SH-SY5Y (cell line): ENCODE measurements at regions not wholly inside any gene's neighbourhood (a gene's known extent, or its start where the extent isn't known, plus 50 kb on each side); places are given as distances from the start of the nearest gene placed in this dataset.

Source experiments
- GATA2 ChIP-seq: IDR thresholded peaks from 2 replicates; pipeline ENCODE4 v1.6.1; 2011; ENCODE audit warnings: mild to moderate bottlenecking, low read depth, low read length
- GATA3 ChIP-seq: IDR thresholded peaks from 2 replicates; pipeline ENCODE4 v1.6.1; 2011; ENCODE audit warnings: low read depth, mild to moderate bottlenecking, low read length, moderate library complexity

GRCh38 chr16:64312292-64312691 lies 809.6 kb downstream of the CDH11 start:
- no peak for TF ChIP-seq GATA2
- no peak for TF ChIP-seq GATA3
